Activated T-cell treated with anti-CD3 and anti-CD28 coated beads, Interleukin-2, amount 50 U/mL, for 24 hours (primary cell): ENCODE measurements at regions not wholly inside any gene's neighbourhood (a gene's known extent, or its start where the extent isn't known, plus 50 kb on each side); places are given as distances from the start of the nearest gene placed in this dataset.

Source experiments
- DNase-seq: peaks from one replicate; pipeline ENCODE4 v3.0.0-alpha.2; 2020
- H3K27ac Mint-ChIP-seq: 2 replicates; pipeline ENCODE4 v1.8.0; 2020; ENCODE audit warnings: mild to moderate bottlenecking, mixed read lengths
- H3K27me3 Mint-ChIP-seq: 2 replicates; pipeline ENCODE4 v1.8.0; 2020; ENCODE audit warnings: mixed read lengths
- H3K36me3 Mint-ChIP-seq: 2 replicates; pipeline ENCODE4 v1.8.0; 2020; ENCODE audit warnings: low read depth, mixed read lengths
- H3K4me1 Mint-ChIP-seq: 2 replicates; pipeline ENCODE4 v1.8.0; 2020; ENCODE audit warnings: low read depth, mixed read lengths
- H3K4me3 Mint-ChIP-seq: 2 replicates; pipeline ENCODE4 v1.8.0; 2020; ENCODE audit warnings: mild to moderate bottlenecking, moderate library complexity, mixed read lengths
- H3K9me3 Mint-ChIP-seq: 2 replicates; pipeline ENCODE4 v1.8.0; 2020; ENCODE audit warnings: mixed read lengths

GRCh38 chr3:45277636-45278035 lies 51.5 kb upstream of the TMEM158 start:
- no peak for DNase-seq
- H3K27ac Mint-ChIP-seq, result no peak overlapping the region
- peaks cover 27% of the 10 kb centered on the region for H3K27me3 Mint-ChIP-seq
- no peaks in the 10 kb centered on the region for H3K36me3 Mint-ChIP-seq
- H3K9me3 Mint-ChIP-seq, result peaks cover 21% of the 10 kb centered on the region
- H3K4me1 Mint-ChIP-seq, result peaks cover 2% of the 10 kb centered on the region
- H3K4me3 Mint-ChIP-seq, result no peak overlapping the region

DNA sequence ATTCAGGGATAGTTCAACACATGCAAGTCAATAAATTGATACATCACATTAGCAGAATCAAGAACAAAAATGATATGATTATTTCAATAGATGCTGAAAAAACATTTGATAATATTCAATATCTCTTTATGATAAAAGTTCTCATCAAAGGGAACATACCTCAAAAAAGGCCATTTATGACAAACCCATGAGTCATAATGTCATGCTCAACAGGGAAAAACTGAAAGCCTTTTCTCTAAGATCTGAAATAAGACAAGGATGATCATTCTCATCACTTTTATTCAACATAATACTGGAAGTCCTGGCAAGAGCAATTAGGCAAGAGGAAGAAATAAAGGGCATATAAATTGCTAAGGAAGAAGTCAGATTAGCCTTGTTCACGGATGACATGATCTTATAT lies 54.1 kb upstream of the TMEM158 start:
- Mint-ChIP-seq H3K4me1 (peaks cover 2% of the 10 kb centered on the region), H3K9me3 (peaks cover 21% of the 10 kb centered on the region), H3K27ac (no peak overlapping the region), H3K27me3 (peaks cover 32% of the 10 kb centered on the region), H3K4me3 (no peak overlapping the region), H3K36me3 (no peaks in the 10 kb centered on the region)
- no peak for DNase-seq

- Mint-ChIP-seq H3K4me3 (no peak overlapping the region), H3K27me3 (peaks cover 34% of the 10 kb centered on the region), H3K27ac (no peak overlapping the region), H3K36me3 (no peaks in the 10 kb centered on the region), H3K9me3 (peaks cover 21% of the 10 kb centered on the region), H3K4me1 (peaks cover 2% of the 10 kb centered on the region)
- DNase-seq, result no peak
Measured at GRCh38 chr3:45280971-45281370, 54.9 kb upstream of the TMEM158 start.

DNA sequence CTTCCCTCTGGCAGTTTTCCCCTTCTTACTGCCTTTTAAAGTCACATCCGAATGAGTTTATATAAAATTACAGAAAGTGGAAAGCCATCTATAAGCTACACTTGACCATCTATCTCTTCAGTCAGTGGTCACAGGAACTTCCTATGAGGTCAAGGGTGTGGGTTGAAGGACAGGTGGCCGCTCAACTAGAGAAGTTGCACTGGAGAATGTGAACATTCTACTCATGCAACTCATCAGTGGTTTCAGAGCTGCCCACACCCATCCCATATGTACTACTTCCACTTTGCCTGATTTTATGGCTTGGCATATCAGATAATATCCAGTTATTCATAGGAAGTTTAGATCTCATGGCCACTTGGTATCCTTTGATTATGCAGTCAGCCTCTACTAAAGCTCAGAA lies 57.4 kb upstream of the TMEM158 start:
- no peak for DNase-seq
- H3K36me3 Mint-ChIP-seq, result no peaks in the 10 kb centered on the region
- no peak overlapping the region for H3K27ac Mint-ChIP-seq
- peaks cover 48% of the 10 kb centered on the region for H3K27me3 Mint-ChIP-seq
- H3K4me1 Mint-ChIP-seq, result peaks cover 2% of the 10 kb centered on the region
- H3K9me3 Mint-ChIP-seq, result peaks cover 7% of the 10 kb centered on the region
- no peak overlapping the region for H3K4me3 Mint-ChIP-seq

DNA sequence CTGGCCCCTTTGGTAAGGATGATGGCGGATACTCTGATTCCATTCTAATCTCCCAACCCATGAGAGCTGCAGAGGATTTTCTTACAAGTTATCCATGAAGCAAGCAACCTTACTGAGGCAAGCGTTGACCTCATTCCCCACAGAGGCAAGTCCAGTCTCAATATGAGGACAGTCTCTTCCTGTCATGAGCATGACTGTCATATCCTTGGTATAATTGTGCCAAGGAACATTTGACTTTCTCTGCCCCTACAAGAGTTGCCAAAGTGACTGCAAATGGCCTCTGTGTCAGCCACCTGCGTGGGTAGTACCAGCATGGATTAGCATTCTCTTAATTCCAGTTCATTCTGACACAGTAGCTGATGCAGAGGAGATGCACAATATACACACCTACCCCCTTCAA lies 71.2 kb upstream of the TMEM158 start:
- H3K4me3 Mint-ChIP-seq, result no peak overlapping the region
- no peaks in the 10 kb centered on the region for H3K36me3 Mint-ChIP-seq
- DNase-seq, result no peak
- H3K9me3 Mint-ChIP-seq, result peaks cover 6% of the 10 kb centered on the region
- peaks cover 48% of the 10 kb centered on the region for H3K27me3 Mint-ChIP-seq
- no peaks in the 10 kb centered on the region for H3K4me1 Mint-ChIP-seq
- no peak overlapping the region for H3K27ac Mint-ChIP-seq

DNA sequence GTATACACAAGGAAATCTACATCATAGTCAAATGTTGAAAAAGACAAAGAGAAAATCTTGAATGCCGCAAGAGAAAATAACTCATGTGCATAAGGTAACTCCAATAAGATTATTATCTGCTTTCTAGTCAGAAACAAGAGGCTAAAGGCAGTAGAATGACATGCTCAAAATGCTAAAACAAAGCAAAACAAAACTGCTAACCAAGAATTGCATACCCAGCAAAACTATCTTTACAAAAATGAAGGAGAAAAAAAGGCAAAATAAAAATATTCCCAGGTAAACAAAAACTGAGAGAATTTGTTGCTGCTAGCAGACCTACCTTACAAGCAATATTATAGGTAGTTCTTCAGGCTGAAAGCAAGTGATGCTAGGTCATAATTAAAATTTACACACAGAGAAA lies 76.4 kb upstream of the TMEM158 start:
- no peak for DNase-seq
- no peaks in the 10 kb centered on the region for H3K4me1 Mint-ChIP-seq
- no peak overlapping the region for H3K27ac Mint-ChIP-seq
- peaks cover 9% of the 10 kb centered on the region for H3K9me3 Mint-ChIP-seq
- no peaks in the 10 kb centered on the region for H3K36me3 Mint-ChIP-seq
- H3K27me3 Mint-ChIP-seq, result peaks cover 31% of the 10 kb centered on the region
- no peak overlapping the region for H3K4me3 Mint-ChIP-seq

GRCh38 chr3:45306406-45307008 lies 80.4 kb upstream of the TMEM158 start:
- peaks cover 12% of the 10 kb centered on the region for H3K27me3 Mint-ChIP-seq

DNA sequence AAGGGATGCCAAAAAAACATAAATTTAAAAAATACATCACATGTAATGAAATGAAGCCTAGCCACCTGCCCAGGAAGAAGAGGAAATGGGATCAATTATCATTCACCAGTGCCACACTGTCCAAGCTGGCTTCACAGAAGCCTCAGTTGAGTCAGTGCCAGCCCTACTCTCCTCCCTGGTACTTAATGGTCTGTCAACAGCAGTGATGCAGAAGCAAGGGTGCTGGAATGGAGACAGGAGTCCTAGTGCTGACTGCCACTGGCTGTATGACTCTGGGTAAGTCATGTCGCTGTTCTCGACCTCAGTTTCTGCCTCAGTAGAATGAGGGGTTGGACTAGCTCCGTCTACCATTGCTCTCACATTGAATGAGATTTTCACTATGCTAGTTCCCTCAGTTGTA lies 78.5 kb upstream of the LARS2 start:
- H3K27ac Mint-ChIP-seq, result no peak overlapping the region
- no peak overlapping the region for H3K4me3 Mint-ChIP-seq
- no peaks in the 10 kb centered on the region for H3K4me1 Mint-ChIP-seq
- H3K9me3 Mint-ChIP-seq, result no peaks in the 10 kb centered on the region
- no peak for DNase-seq
- peaks cover 23% of the 10 kb centered on the region for H3K27me3 Mint-ChIP-seq
- H3K36me3 Mint-ChIP-seq, result no peaks in the 10 kb centered on the region

More at GRCh38 chr3:45306406-45307008, 80.4 kb upstream of the TMEM158 start:
- H3K36me3 Mint-ChIP-seq, result no peaks in the 10 kb centered on the region
- no peak for DNase-seq
- no peak overlapping the region for H3K27ac Mint-ChIP-seq
- no peaks in the 10 kb centered on the region for H3K4me1 Mint-ChIP-seq
- no peak overlapping the region for H3K4me3 Mint-ChIP-seq
- peaks cover 5% of the 10 kb centered on the region for H3K9me3 Mint-ChIP-seq

GRCh38 chr3:45311327-45311726 lies 77.0 kb upstream of the LARS2 start:
- no peak overlapping the region for H3K4me3 Mint-ChIP-seq
- H3K9me3 Mint-ChIP-seq, result no peaks in the 10 kb centered on the region
- H3K4me1 Mint-ChIP-seq, result no peaks in the 10 kb centered on the region
- no peak for DNase-seq
- H3K36me3 Mint-ChIP-seq, result no peaks in the 10 kb centered on the region
- H3K27me3 Mint-ChIP-seq, result peaks cover 23% of the 10 kb centered on the region
- no peak overlapping the region for H3K27ac Mint-ChIP-seq

GRCh38 chr3:45311953-45312801 lies 76.2 kb upstream of the LARS2 start:
- Mint-ChIP-seq H3K27me3 (peaks cover 23% of the 10 kb centered on the region), H3K4me1 (no peaks in the 10 kb centered on the region), H3K4me3 (no peak overlapping the region), H3K27ac (no peak overlapping the region), H3K36me3 (no peaks in the 10 kb centered on the region), H3K9me3 (no peaks in the 10 kb centered on the region)
- no peak for DNase-seq

DNA sequence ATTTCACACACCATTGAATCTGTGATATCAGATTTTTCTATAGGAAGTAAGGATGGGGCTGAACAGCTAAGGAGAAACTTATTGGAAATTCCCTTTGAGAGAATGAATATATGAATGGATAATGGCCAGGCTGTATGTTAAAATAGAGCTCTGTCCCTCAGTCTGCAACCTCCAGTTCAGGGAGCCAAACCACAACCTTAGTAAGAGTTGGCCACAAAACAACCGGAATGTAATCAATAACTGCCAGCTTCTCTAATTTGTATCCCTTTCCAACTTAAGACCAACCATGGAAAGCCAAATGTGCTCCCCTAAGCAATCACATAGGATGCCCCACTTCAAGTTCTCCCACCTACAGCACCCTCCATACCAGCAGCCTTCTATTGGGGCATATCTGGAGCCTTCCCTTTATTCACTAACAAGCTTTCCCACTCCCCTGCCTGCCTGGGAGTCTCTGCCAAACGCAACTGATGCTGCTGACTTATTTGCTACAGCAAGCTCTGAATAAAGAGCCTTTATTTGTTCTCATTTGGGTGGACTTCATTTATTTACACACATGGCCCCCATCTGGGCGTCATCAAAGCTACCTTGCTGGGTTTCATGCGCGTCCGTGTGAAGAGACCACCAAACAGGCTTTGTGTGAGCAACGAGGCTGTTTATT lies 75.4 kb upstream of the LARS2 start:
- peaks cover 23% of the 10 kb centered on the region for H3K27me3 Mint-ChIP-seq
- DNase-seq, result no peak
- no peak overlapping the region for H3K27ac Mint-ChIP-seq

DNA sequence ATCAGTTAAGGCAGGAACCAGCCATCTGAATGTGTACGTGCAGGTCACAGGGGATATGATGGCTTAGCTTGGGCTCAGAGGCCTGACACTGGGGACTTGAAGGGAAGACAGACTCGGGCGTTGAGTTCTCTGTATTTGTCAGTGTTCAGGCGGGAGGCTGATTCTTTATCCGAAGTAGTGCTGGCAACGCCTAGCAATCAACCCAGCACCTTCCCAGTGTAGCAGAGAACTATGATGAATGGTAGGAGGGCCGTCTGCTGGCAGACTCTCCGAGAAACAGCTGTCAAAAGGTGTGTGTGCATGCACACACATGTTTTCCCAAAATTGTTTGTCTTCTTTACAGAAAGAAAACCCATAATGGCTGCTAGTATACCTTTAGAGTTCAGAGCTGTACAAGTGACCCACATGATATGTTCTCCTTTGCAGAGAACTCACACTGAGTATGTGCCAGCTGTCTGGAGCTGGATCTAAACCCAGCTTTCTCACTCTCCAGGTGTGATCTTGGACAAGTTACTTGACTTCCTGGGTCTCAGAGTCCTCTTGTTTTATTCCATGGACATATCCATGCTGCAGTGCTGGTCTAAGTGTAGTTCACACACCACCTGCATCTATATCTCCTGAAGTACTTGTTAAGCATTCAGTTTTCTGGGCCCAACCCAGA lies 74.5 kb upstream of the LARS2 start:
- DNase-seq, result no peak
- Mint-ChIP-seq H3K9me3 (no peaks in the 10 kb centered on the region), H3K36me3 (no peaks in the 10 kb centered on the region), H3K27ac (no peak overlapping the region), H3K4me3 (no peak overlapping the region), H3K27me3 (peaks cover 23% of the 10 kb centered on the region), H3K4me1 (no peaks in the 10 kb centered on the region)

More for the DNA sequence above, 75.4 kb upstream of the LARS2 start:
- no peaks in the 10 kb centered on the region for H3K9me3 Mint-ChIP-seq
- H3K4me1 Mint-ChIP-seq, result no peaks in the 10 kb centered on the region
- no peaks in the 10 kb centered on the region for H3K36me3 Mint-ChIP-seq
- H3K4me3 Mint-ChIP-seq, result no peak overlapping the region

- Mint-ChIP-seq H3K36me3 (no peaks in the 10 kb centered on the region), H3K27ac (no peak overlapping the region)
Measured at GRCh38 chr3:45317710-45318109, 70.7 kb upstream of the LARS2 start.

DNA sequence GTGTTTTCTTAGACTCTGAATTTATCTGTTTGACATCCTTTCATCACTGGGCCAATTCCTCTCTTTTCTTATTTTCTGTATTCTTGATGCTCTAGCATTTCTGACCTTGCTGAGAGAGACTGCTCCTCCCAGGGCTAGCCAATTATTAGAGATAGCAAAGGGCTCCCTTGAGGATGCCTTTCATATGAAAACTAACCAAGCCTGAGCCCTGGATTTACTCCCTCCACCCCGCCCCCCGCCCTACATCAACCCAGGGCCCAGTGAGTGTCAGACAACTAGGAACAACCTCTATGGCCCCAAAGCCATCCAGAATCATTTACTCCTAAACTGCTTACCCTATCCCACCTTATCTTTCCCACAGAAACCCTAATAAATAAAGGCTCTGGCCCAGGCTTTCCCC lies 69.7 kb upstream of the LARS2 start:
- H3K4me3 Mint-ChIP-seq, result no peak overlapping the region
- H3K36me3 Mint-ChIP-seq, result no peaks in the 10 kb centered on the region
- peaks cover 2% of the 10 kb centered on the region for H3K4me1 Mint-ChIP-seq
- no peaks in the 10 kb centered on the region for H3K9me3 Mint-ChIP-seq
- H3K27ac Mint-ChIP-seq, result no peak overlapping the region
- DNase-seq, result no peak
- peaks cover 2% of the 10 kb centered on the region for H3K27me3 Mint-ChIP-seq

More at GRCh38 chr3:45317710-45318109, 70.7 kb upstream of the LARS2 start:
- peaks cover 12% of the 10 kb centered on the region for H3K27me3 Mint-ChIP-seq
- no peak for DNase-seq
- no peak overlapping the region for H3K4me3 Mint-ChIP-seq
- H3K9me3 Mint-ChIP-seq, result no peaks in the 10 kb centered on the region
- peaks cover 2% of the 10 kb centered on the region for H3K4me1 Mint-ChIP-seq
